Muscle of arm (tissue), 1 donor: ENCODE measurements at regions not wholly inside any gene's neighbourhood (a gene's known extent, or its start where the extent isn't known, plus 50 kb on each side); places are given as distances from the start of the nearest gene placed in this dataset.
"Not testable (repeated sequence)": the region's sequence is repeated elsewhere in the genome, so short reads cannot be mapped to it uniquely, and the experiment has no call there.

Source experiments
- DNase-seq: peaks from one replicate; pipeline ENCODE4 v3.0.0-alpha.2; 2013

- DNase-seq: no peak
These were observed 56.2 kb upstream of the ANXA1 start for GRCh38 chr9:73095425-73095824.

GRCh38 chr9:73093740-73094379 lies 57.8 kb upstream of the ANXA1 start:
- DNase-seq: no peak

- DNase-seq: no peak
These were observed 58.5 kb upstream of the ANXA1 start for GRCh38 chr9:73093016-73093739.

GRCh38 chr9:73091909-73092308 lies 59.8 kb upstream of the ANXA1 start:
- no peak for DNase-seq

GRCh38 chr9:73090214-73090613 lies 61.5 kb upstream of the ANXA1 start:
- DNase-seq: no peak

- DNase-seq: no peak
These were observed 62.2 kb upstream of the ANXA1 start for GRCh38 chr9:73089304-73089985.

GRCh38 chr9:73087876-73088275 lies 63.8 kb upstream of the ANXA1 start:
- not testable (repeated sequence) for DNase-seq

GRCh38 chr9:73083519-73083918 lies 68.1 kb upstream of the ANXA1 start:
- no peak for DNase-seq

- peak; percentile 79 for DNase-seq
These were observed 69.5 kb upstream of the ANXA1 start for GRCh38 chr9:73081979-73082657.

- DNase-seq: no peak
These were observed 71.5 kb upstream of the ANXA1 start for GRCh38 chr9:73080110-73080694.

- no peak for DNase-seq
These were observed 72.3 kb upstream of the ANXA1 start for GRCh38 chr9:73079326-73079725.

GRCh38 chr9:73077625-73078030 lies 74.0 kb upstream of the ANXA1 start:
- DNase-seq: no peak

GRCh38 chr9:73076970-73077369 lies 74.7 kb upstream of the ANXA1 start:
- DNase-seq: no peak

GRCh38 chr9:73074176-73074708 lies 77.4 kb upstream of the ANXA1 start:
- no peak for DNase-seq

GRCh38 chr9:73073337-73074175 lies 78.1 kb upstream of the ANXA1 start:
- DNase-seq: no peak

- no peak for DNase-seq
These were observed 84.6 kb upstream of the ANXA1 start for GRCh38 chr9:73067074-73067473.

- no peak for DNase-seq
These were observed 86.2 kb upstream of the ANXA1 start for GRCh38 chr9:73065439-73065838.

GRCh38 chr9:73064315-73064714 lies 87.3 kb upstream of the ANXA1 start:
- no peak for DNase-seq

- no peak for DNase-seq
These were observed 90.5 kb upstream of the ANXA1 start for GRCh38 chr9:73061146-73061545.

GRCh38 chr9:73059247-73059646 lies 92.4 kb upstream of the ANXA1 start:
- no peak for DNase-seq

GRCh38 chr9:73056245-73056644 lies 95.4 kb upstream of the ANXA1 start:
- no peak for DNase-seq
